HG03520 (cell line): ENCODE measurements at regions not wholly inside any gene's neighbourhood (a gene's known extent, or its start where the extent isn't known, plus 50 kb on each side); places are given as distances from the start of the nearest gene placed in this dataset.
"Not testable (repeated sequence)": the region's sequence is repeated elsewhere in the genome, so short reads cannot be mapped to it uniquely, and the experiment has no call there.

ENCODE experiments used
- ATAC-seq: cut with Tn5 transposase; IDR thresholded peaks from one replicate; pipeline ENCODE4 v1.9.1; 2021; ENCODE audit warnings: mild to moderate bottlenecking, moderate library complexity; ENCODE audit not compliant: unreplicated experiment

- not testable (repeated sequence) for ATAC-seq
Measured at GRCh38 chr21:25531538-25532250, 75.6 kb downstream of the MRPL39 start.

DNA sequence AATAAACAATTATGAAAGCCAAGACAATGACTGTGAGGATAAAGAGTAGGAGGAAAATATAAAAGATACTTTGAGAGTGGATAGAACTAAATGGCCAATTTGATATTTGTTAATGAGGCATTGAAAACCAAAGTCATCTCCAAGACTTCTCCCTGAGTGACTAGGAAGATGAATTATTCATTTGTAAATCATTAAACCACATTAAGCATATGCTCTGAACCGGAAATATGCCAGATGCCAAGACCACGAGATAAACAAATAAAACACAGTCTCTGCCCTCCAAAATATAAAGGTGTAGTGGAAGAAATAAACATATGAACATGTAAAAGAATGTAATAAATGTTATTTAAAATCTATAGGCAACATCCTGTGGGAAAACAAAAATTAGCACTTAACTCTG, 78.8 kb downstream of the MRPL39 start:
- no peak for ATAC-seq

DNA sequence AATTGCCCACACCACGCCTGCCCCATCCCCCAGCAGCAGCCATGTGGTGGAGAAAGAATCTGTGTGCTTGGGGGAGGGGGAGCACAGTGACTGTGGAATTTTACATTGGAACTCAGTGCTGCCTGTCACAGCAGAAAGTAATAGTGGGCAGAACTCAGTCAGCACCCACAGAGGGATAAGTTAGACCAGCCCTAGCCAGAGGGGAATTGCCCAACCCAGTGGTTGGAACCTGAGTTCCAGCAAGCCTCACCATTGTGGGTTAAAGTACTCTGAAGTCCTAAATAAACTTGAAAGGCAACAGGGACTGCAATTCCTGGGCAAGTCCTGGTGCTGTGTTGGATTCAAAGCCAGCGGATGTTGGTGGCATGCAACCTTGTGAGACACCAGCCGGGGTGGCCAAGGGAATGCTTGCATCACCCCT, 88.8 kb downstream of the MRPL39 start:
- ATAC-seq, result no peak

DNA sequence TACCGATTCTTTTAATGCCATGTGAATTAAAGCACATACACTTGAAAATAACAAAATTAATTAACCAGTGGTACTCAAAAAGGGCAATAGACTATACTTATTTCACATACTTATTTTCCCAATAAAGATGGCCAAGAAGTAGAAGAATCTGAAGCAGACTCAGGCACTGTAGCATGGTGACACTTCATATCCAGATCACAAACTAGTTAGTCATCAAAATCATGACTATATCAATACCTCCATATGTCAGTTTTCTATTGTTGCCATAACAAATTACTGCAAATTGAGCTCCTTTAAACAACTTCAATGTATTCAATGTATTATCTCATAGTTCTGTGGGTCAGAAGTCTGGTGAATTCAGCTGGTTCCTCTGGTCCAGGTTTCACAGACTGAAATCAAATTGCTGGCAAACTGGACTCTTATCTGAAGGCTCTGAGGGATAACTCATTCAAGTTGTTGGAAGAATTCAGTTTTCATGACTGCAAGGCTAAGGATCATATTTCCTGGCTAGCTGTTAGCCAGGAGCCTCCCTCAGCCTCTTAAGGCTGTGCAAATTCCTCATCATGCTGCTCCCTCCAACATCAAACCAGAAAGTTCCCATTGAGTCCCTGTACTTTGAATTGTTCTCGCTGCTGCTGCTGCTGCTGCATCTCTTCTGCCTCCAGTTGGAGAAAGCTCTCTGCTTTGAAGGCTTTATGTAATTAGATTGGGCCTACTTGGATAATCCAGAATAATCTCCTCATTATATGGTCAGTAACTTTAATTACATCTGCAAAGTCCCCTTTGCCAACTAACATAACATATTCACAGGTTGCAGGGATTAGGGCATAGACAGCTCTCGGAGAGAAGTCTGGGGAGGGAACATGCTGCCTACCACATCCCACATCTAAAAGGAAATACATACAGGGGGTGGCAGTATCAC, 91.5 kb downstream of the MRPL39 start:
- no peak for ATAC-seq

GRCh38 chr21:25513810-25514209, 93.5 kb downstream of the MRPL39 start:
- no peak for ATAC-seq

- no peak for ATAC-seq
Measured at GRCh38 chr21:25512095-25513081, 94.9 kb downstream of the MRPL39 start.

- ATAC-seq, result peak; percentile 52
Measured at GRCh38 chr21:25509862-25510261, 97.4 kb downstream of the MRPL39 start.

DNA sequence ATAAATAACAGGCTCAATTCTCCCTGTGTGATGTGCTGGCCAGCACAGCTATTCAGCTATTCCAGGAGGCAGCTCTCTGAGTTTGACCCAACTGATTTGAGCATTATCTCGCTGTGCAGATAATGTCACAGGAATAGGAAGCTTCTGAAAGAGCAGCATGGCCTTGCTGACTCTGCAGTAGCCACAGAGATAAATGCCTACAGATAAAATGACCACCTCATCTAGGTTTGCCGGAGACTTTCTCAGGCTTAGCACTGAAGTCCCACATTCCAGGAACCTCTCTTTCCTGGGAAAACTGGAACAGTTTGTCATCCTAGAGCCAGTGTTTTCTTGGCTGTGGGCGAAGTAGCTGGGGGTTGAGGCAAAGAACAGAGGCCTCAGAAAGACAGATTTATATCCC, 98.9 kb downstream of the MRPL39 start:
- no peak for ATAC-seq

GRCh38 chr21:25507522-25507921, 99.8 kb downstream of the MRPL39 start:
- ATAC-seq, result peak; percentile 55

- ATAC-seq, result no peak
Measured at GRCh38 chr21:25506887-25507286, 100.4 kb downstream of the MRPL39 start.

- ATAC-seq, result no peak
Measured at GRCh38 chr21:25506261-25506660, 101.0 kb downstream of the MRPL39 start.

DNA sequence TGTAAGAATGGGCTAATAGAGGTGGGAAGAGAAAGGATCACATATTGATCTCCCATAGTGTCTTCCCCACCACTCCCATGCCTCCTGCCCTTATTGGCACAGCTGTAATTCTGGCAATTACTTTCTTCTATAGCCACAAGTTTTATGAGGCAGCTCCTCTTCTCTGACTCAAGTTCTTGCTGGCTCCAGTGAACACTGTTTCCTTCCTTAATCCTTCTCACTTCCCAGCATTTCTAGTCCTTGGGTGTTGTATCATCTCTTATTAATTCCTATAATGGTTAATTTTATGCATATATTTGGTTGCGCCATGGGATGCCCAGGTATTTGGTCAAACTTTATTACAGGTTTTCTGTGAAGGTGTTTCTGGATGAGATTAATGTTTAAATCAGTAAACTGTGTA, 103.3 kb downstream of the MRPL39 start:
- ATAC-seq, result no peak

DNA sequence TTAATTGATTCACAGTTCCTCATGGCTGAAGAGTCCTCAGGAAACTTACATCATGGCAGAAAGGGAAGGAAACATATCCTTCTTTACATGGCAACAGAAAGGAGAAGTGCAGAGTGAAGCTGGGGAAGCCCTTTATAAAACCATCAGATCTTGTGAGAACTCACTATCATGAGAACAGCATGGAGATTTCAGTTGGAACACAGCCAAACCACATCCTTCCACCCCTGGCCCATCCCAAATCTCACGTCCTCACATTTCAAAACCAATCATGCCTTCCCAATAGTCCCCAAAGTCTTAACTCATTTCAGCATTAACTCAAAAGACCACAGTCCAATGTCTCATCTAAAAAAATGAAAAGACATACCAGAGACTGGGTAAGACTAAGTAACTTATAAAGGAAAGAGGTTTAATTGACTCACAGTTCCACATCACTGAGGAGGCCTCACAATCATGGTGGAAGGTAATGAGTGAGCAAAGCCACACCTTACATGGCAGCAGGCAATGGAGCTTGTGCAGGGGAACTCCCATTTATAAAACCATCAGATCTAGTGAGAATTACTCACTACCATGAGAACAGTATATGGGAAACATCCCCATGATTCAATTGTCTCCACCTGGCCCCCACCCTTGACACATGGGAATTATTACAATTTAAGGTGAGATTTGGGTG, 105.2 kb downstream of the MRPL39 start:
- peak; percentile 39 for ATAC-seq

DNA sequence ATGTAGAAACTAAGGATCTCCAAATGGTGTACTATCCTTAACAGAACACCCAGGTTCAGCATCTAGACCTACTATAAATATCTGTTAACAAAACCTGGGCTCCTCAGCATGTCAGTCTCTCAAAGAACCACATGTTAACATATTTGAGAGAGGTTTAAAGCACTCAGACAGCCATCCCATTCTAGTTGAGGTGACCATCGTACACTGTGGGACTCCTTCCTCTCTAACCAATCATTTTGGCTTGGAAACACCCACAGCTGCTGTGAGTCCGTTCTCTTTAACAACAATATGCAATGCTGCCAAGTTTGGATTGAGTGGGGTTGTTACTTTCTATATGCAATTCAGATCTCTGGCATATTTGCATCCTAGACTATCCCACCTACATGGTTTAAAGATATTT, 105.8 kb downstream of the MRPL39 start:
- no peak for ATAC-seq

DNA sequence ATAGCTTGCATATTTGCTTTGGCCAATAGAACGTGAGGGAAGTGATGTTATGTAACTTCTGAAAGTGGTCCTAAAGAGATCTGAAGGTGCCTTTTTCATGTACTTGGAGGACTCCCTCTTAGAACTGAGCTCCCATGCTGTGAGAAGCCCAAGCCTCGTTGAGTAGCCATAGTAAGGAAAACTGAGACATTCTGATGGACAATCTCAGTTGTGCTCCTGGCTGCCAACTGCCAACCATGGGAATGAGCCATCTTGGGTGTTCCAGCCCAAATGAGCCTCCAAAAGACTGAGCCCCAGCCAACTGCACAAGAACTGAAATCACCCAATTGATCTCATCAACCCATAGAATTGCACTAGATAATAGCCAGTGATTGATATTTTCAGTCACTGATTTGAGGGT, 106.7 kb downstream of the MRPL39 start:
- no peak for ATAC-seq

DNA sequence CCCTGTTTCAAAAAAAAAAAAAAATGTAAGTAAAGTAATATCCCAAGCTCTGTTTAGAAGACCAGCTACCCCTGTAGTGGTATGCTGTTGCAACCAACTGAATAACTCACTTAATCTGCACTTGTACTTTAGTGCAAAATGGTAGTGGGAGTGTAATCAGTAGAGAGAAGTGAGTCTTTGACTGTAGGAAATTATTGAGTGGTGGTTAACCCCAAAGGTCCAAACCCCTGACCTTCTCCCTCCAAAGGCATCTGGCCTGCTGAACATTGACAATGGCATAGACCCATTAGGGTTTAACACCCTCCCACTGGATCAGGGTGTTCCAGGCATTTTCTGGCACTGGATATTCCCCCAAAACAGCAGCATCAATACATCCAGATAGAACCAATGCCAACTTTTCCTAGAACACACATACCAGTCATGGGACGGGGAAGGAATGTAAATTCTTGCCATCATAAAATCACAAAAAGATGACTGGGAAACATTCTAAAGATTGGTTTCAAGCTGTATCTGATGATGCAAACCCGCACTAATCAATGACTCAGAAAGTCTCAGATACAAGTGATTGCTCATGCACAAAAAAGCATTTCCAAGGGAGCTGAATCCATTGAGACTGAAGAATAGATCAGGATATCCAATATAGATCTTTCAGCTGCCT, 110.3 kb downstream of the MRPL39 start:
- ATAC-seq, result no peak

DNA sequence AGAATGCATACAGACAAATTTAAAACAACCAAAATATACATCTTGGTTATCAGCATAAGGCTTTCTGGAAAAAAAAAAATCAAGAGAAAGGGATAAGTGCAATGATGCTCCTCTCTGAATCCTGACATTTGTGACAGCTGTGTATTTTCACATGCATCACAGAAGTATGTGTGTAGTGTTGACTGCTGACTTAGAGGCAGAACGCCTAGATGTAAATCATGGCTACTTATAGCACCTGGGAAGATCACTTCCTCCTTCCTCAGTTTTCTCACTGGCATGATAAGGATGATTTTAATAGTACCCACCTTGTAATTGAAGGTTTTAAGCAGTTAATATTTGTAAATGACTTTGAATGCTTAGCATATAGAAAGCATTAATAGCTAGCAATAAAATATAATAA, 112.5 kb downstream of the MRPL39 start:
- ATAC-seq, result no peak

GRCh38 chr21:25493722-25494121, 113.6 kb downstream of the MRPL39 start:
- ATAC-seq, result no peak

- no peak for ATAC-seq
Measured at GRCh38 chr21:25491267-25491666, 116.0 kb downstream of the MRPL39 start.

- no peak for ATAC-seq
Measured at GRCh38 chr21:25490742-25491141, 116.5 kb downstream of the MRPL39 start.
